ENCODE measurements at regions not wholly inside any gene's neighbourhood (a gene's known extent, or its start where the extent isn't known, plus 50 kb on each side); places are given as distances from the start of the nearest gene placed in this dataset.

- no peak overlapping the region for H3K4me3 ChIP-seq
- WGBS, 2 donors = 57 to 77% methylated on average over 2 of the region's 2 CpGs
- H3K4me1 ChIP-seq = peaks cover 0 to 7% (median 0%) of the 10 kb centered on the region in 9 donors
- ATAC-seq (no peak), DNase-seq (no peak)
- intact Hi-C loops (cut with DNase I) = no loop called here
- no peaks in the 10 kb centered on the region for H3K9me3 ChIP-seq
- no peak for TF ChIP-seq CTCF (IDR thresholded peaks at IDR 0.05)
- no peaks in the 10 kb centered on the region for H3K27me3 ChIP-seq
- no peaks in the 10 kb centered on the region for H3K36me3 ChIP-seq
- H3K27ac ChIP-seq = no peak overlapping the region
Observed at GRCh38 chr1:80891871-80892270, 908.9 kb upstream of the ADGRL2 start.

- TF ChIP-seq CTCF (IDR thresholded peaks at IDR 0.05) = no peak
- Histone ChIP-seq H3K4me1 (no peaks in the 10 kb centered on the region), H3K27ac (no peak overlapping the region), H3K4me3 (no peak overlapping the region), H3K9me3 (no peaks in the 10 kb centered on the region), H3K36me3 (no peaks in the 10 kb centered on the region), H3K27me3 (no peaks in the 10 kb centered on the region)
- ATAC-seq (no peak), DNase-seq (no peak)
- 36 to 40% methylated on average over 3 of the region's 3 CpGs for WGBS, 2 donors
- intact Hi-C loops (cut with DNase I) = no loop called here
Observed at GRCh38 chr1:80882553-80882952, 918.2 kb upstream of the ADGRL2 start.

GRCh38 chr1:80878343-80878742 is 922.4 kb upstream of the ADGRL2 start:
- Histone ChIP-seq H3K9me3 (no peaks in the 10 kb centered on the region), H3K4me1 (no peaks in the 10 kb centered on the region), H3K27me3 (no peaks in the 10 kb centered on the region), H3K36me3 (no peaks in the 10 kb centered on the region), H3K27ac (no peak overlapping the region), H3K4me3 (no peak overlapping the region)
- DNase-seq (no peak), ATAC-seq (no peak)
- intact Hi-C loops (cut with DNase I) = no loop called here
- no peak for TF ChIP-seq CTCF (IDR thresholded peaks at IDR 0.05)

- Histone ChIP-seq H3K36me3 (no peaks in the 10 kb centered on the region), H3K27me3 (no peaks in the 10 kb centered on the region), H3K27ac (no peak overlapping the region), H3K9me3 (no peaks in the 10 kb centered on the region), H3K4me3 (no peak overlapping the region), H3K4me1 (no peaks in the 10 kb centered on the region)
- ATAC-seq = no peak
- DNase-seq = no peak
- 77 to 79% methylated on average over 2 of the region's 2 CpGs for WGBS, 2 donors
- no peak for TF ChIP-seq CTCF (IDR thresholded peaks at IDR 0.05)
- intact Hi-C loops (cut with DNase I) = no loop called here
Observed at GRCh38 chr1:80876035-80876434, 924.7 kb upstream of the ADGRL2 start.

GRCh38 chr1:80869299-80869698 is 931.4 kb upstream of the ADGRL2 start:
- intact Hi-C loops (cut with DNase I) = no loop called here
- DNase-seq (no peak), ATAC-seq (no peak)
- Histone ChIP-seq H3K27me3 (no peaks in the 10 kb centered on the region), H3K36me3 (no peaks in the 10 kb centered on the region), H3K4me3 (no peak overlapping the region), H3K9me3 (no peaks in the 10 kb centered on the region), H3K4me1 (no peaks in the 10 kb centered on the region), H3K27ac (no peak overlapping the region)
- 84 to 92% methylated on average over 1 of the region's 1 CpG for WGBS, 2 donors
- TF ChIP-seq CTCF (IDR thresholded peaks at IDR 0.05) = no peak
